ENCODE measurements at regions not wholly inside any gene's neighbourhood (a gene's known extent, or its start where the extent isn't known, plus 50 kb on each side); places are given as distances from the start of the nearest gene placed in this dataset.
A peak's percentile ranks its signal among the peaks of the same experiment; 100 is the strongest.

GRCh38 chr5:17001428-17001827, 65.3 kb upstream of the MYO10 start:
- Histone ChIP-seq H3K27ac (ENCODE audit: low read depth in 2 of 2, low read length in 1 of 2) (peak overlapping the region in 1 of 2 experiments; percentile 92; a peak in 3 of 4 replicates), H3K4me2 (peak overlapping the region; percentile 61), H3K4me3 (ENCODE audit: low read depth in 2 of 2, low read length in 1 of 2) (no peak overlapping the region), H4K20me1 (ENCODE audit: insufficient read depth) (no peaks in the 10 kb centered on the region), H2AFZ (ENCODE audit: low read depth) (peak overlapping the region; percentile 18), H3K36me3 (replicated peaks in 1 of 2; ENCODE audit: control insufficient read depth in 1 of 2, insufficient read depth in 2 of 2, low read length in 1 of 2) (no peaks in the 10 kb centered on the region), H3K79me2 (ENCODE audit: insufficient read depth) (no peaks in the 10 kb centered on the region), H3K9me3 (no peaks in the 10 kb centered on the region), H3K9me2 (no peaks in the 10 kb centered on the region), H3K27me3 (ENCODE audit: insufficient read depth) (no peaks in the 10 kb centered on the region), H3F3A (replicated peaks; ENCODE audit: insufficient read depth) (peaks cover 30% of the 10 kb centered on the region), H3K4me1 (ENCODE audit: control insufficient read depth in 1 of 2, insufficient read depth in 2 of 2, low read depth in 1 of 2, low read length in 1 of 2) (peaks cover 0 to 25% of the 10 kb centered on the region in 2 experiments; a peak in 1 of 4 replicates), H3K9ac (peak overlapping the region; percentile 41; the same call in 1 of the 2 replicates)
- ChIA-PET CTCF (no interaction called here), POLR2A (no interaction called here)
- 43% methylated on average over 3 of the region's 3 CpGs for WGBS (ENCODE audit: low lambda C conversion rate)
- TF ChIP-seq NFIC (IDR thresholded peaks at IDR 0.05; ENCODE audit: borderline replicate concordance) (peak; percentile 60; the same call in 1 of the 2 replicates), FOXM1 (IDR thresholded peaks at IDR 0.05; ENCODE audit: low read depth) (no peak), GABPA (IDR thresholded peaks at IDR 0.05; ENCODE audit: low read depth) (no peak), EP300 (IDR thresholded peaks at IDR 0.05; ENCODE audit: borderline replicate concordance in 1 of 2, low read depth in 1 of 2, low read length in 1 of 2) (peak in 1 of 2 experiments; percentile 42; a peak in 1 of 4 replicates), IRF3 (IDR thresholded peaks at IDR 0.05; ENCODE audit: low read depth, low read length) (no peak), JUND (IDR thresholded peaks at IDR 0.05) (0 out of 2 replicates have a peak, but pooled peaks have one; percentile 16), NRF1 (IDR thresholded peaks at IDR 0.05; ENCODE audit: low read depth, low read length) (no peak), MXI1 (IDR thresholded peaks at IDR 0.05; ENCODE audit: low read depth, low read length) (no peak), PBX3 (IDR thresholded peaks at IDR 0.05) (peak; percentile 76), GATA2 (CRISPR knock-in tag; IDR thresholded peaks at IDR 0.05) (no peak), TCF12 (IDR thresholded peaks at IDR 0.05) (peak; percentile 59)
- TF ChIP-seq, protein P1, sequence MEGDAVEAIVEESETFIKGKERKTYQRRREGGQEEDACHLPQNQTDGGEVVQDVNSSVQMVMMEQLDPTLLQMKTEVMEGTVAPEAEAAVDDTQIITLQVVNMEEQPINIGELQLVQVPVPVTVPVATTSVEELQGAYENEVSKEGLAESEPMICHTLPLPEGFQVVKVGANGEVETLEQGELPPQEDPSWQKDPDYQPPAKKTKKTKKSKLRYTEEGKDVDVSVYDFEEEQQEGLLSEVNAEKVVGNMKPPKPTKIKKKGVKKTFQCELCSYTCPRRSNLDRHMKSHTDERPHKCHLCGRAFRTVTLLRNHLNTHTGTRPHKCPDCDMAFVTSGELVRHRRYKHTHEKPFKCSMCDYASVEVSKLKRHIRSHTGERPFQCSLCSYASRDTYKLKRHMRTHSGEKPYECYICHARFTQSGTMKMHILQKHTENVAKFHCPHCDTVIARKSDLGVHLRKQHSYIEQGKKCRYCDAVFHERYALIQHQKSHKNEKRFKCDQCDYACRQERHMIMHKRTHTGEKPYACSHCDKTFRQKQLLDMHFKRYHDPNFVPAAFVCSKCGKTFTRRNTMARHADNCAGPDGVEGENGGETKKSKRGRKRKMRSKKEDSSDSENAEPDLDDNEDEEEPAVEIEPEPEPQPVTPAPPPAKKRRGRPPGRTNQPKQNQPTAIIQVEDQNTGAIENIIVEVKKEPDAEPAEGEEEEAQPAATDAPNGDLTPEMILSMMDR (IDR thresholded peaks at IDR 0.05): no peak
- DNase-seq: no peak

- WGBS (ENCODE audit: low lambda C conversion rate): 95% methylated on average over 13 of the region's 13 CpGs
- no peak overlapping the region for H3K4me2 ChIP-seq
- TF ChIP-seq USF1 (IDR thresholded peaks at IDR 0.05; ENCODE audit: borderline replicate concordance, low read depth) (no peak), RCOR1 (IDR thresholded peaks at IDR 0.05; ENCODE audit: low read length) (no peak), FOSL2 (IDR thresholded peaks at IDR 0.05; ENCODE audit: borderline replicate concordance, low read depth) (no peak), IRF3 (IDR thresholded peaks at IDR 0.05; ENCODE audit: low read depth, low read length) (no peak), NRF1 (IDR thresholded peaks at IDR 0.05; ENCODE audit: low read depth, low read length) (no peak), JUND (IDR thresholded peaks at IDR 0.05) (no peak), GABPA (IDR thresholded peaks at IDR 0.05; ENCODE audit: low read depth) (no peak), ELF1 (IDR thresholded peaks at IDR 0.05) (no peak), GATA2 (CRISPR knock-in tag; IDR thresholded peaks at IDR 0.05) (no peak), TCF12 (IDR thresholded peaks at IDR 0.05) (no peak), TAF1 (IDR thresholded peaks at IDR 0.05; ENCODE audit: borderline replicate concordance, low read depth, low read length) (no peak), CHD2 (IDR thresholded peaks at IDR 0.05; ENCODE audit: low read length, partially characterized antibody) (no peak), RXRA (IDR thresholded peaks at IDR 0.05; ENCODE audit: borderline replicate concordance, low read depth) (no peak), EP300 (IDR thresholded peaks at IDR 0.05; ENCODE audit: borderline replicate concordance in 1 of 2, low read depth in 1 of 2, low read length in 1 of 2) (no peak)
- TF ChIP-seq, protein P2, sequence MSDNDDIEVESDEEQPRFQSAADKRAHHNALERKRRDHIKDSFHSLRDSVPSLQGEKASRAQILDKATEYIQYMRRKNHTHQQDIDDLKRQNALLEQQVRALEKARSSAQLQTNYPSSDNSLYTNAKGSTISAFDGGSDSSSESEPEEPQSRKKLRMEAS (IDR thresholded peaks at IDR 0.05; ENCODE audit: low read depth): no peak
Measured at GRCh38 chr5:17004441-17005106, 68.5 kb upstream of the MYO10 start.

More at GRCh38 chr5:17004441-17005106, 68.5 kb upstream of the MYO10 start:
- no peaks in the 10 kb centered on the region for H3K9me3 ChIP-seq
- ChIA-PET CTCF (interaction anchor here (1.0 kb wide), 1 partner anchor 185 kb away, joined by 3 read pairs; no protein-coding TSS in a partner anchor), POLR2A (no interaction called here)
- no peaks in the 10 kb centered on the region for H3K9me2 ChIP-seq
- H3F3A ChIP-seq (replicated peaks; ENCODE audit: insufficient read depth): peaks cover 24% of the 10 kb centered on the region
- no peak overlapping the region for H3K4me3 ChIP-seq (ENCODE audit: low read depth in 2 of 2, low read length in 1 of 2)
- H3K4me1 ChIP-seq (ENCODE audit: control insufficient read depth in 1 of 2, insufficient read depth in 2 of 2, low read depth in 1 of 2, low read length in 1 of 2): peaks cover 0 to 25% of the 10 kb centered on the region in 2 experiments; a peak in 1 of 4 replicates
- H3K79me2 ChIP-seq (ENCODE audit: insufficient read depth): no peaks in the 10 kb centered on the region
- DNase-seq: no peak
- H3K27ac ChIP-seq (ENCODE audit: low read depth in 2 of 2, low read length in 1 of 2): no peak overlapping the region
- H3K9ac ChIP-seq: no peak overlapping the region
- no peaks in the 10 kb centered on the region for H4K20me1 ChIP-seq (ENCODE audit: insufficient read depth)
- peak overlapping the region; percentile 57; the same call in 1 of the 2 replicates for H2AFZ ChIP-seq (ENCODE audit: low read depth)
- no peaks in the 10 kb centered on the region for H3K36me3 ChIP-seq (replicated peaks in 1 of 2; ENCODE audit: control insufficient read depth in 1 of 2, insufficient read depth in 2 of 2, low read length in 1 of 2)
- no peaks in the 10 kb centered on the region for H3K27me3 ChIP-seq (ENCODE audit: insufficient read depth)

Measured in SK-N-SH (cell line).